ENCODE measurements at regions not wholly inside any gene's neighbourhood (a gene's known extent, or its start where the extent isn't known, plus 50 kb on each side); places are given as distances from the start of the nearest gene placed in this dataset.

GRCh38 chr6:50333696-50334095 lies 284.0 kb upstream of the DEFB112 start:
- ATAC-seq (no peak), DNase-seq (ENCODE audit: low spot score) (no peak)
- no peaks in the 10 kb centered on the region for H3K4me1 Mint-ChIP-seq
- no peaks in the 10 kb centered on the region for H3K36me3 Mint-ChIP-seq
- no peak overlapping the region for H3K4me3 Mint-ChIP-seq
- no peak for TF ChIP-seq USF2 (CRISPR knock-in tag; IDR thresholded peaks at IDR 0.05)
- no peak for TF ChIP-seq GRHL2 (CRISPR knock-in tag; IDR thresholded peaks at IDR 0.05; ENCODE audit: insufficient replicate concordance, severe bottlenecking)
- no peak for TF ChIP-seq ESRRA (CRISPR knock-in tag; IDR thresholded peaks at IDR 0.05; ENCODE audit: borderline replicate concordance)
- TF ChIP-seq TCF7 (CRISPR knock-in tag; IDR thresholded peaks at IDR 0.05; ENCODE audit: low read depth), result no peak
- TF ChIP-seq SOX15 (CRISPR knock-in tag; IDR thresholded peaks at IDR 0.05), result no peak
- TF ChIP-seq ZSCAN18 (CRISPR knock-in tag; IDR thresholded peaks at IDR 0.05), result no peak
- no peak for TF ChIP-seq EMX1 (CRISPR knock-in tag; IDR thresholded peaks at IDR 0.05)
- TF ChIP-seq IRF1 (CRISPR knock-in tag; IDR thresholded peaks at IDR 0.05), result no peak
- ChIA-PET POLR2A (no interaction called here), CTCF (no interaction called here)
- H3K27me3 Mint-ChIP-seq (ENCODE audit: low read depth), result no peaks in the 10 kb centered on the region
- no peaks in the 10 kb centered on the region for H3K9me3 Mint-ChIP-seq
- no peak overlapping the region for H3K27ac Mint-ChIP-seq

GRCh38 chr6:50337532-50338122 lies 287.9 kb upstream of the DEFB112 start:
- H3K27me3 Mint-ChIP-seq (ENCODE audit: low read depth), result no peaks in the 10 kb centered on the region; the same call in 1 of the 2 replicates
- H3K9me3 Mint-ChIP-seq, result no peaks in the 10 kb centered on the region
- H3K27ac Mint-ChIP-seq, result no peak overlapping the region
- CTCF ChIA-PET, result no interaction called here
- no peaks in the 10 kb centered on the region for H3K4me1 Mint-ChIP-seq
- H3K4me3 Mint-ChIP-seq, result no peak overlapping the region
- no peak for DNase-seq (ENCODE audit: low spot score)
- H3K36me3 Mint-ChIP-seq, result no peaks in the 10 kb centered on the region
- ATAC-seq, result no peak
- POLR2A ChIA-PET, result no interaction called here
- TF ChIP-seq ATF3 (CRISPR knock-in tag; conservative IDR thresholded peaks at IDR 0.05), result no peak
- no peak for TF ChIP-seq HMGXB4 (CRISPR knock-in tag; IDR thresholded peaks at IDR 0.05)
- TF ChIP-seq USF1 (CRISPR knock-in tag; IDR thresholded peaks at IDR 0.05), result no peak
- TF ChIP-seq ZNF425 (CRISPR knock-in tag; conservative IDR thresholded peaks at IDR 0.05), result no peak
- no peak for TF ChIP-seq OVOL2 (CRISPR knock-in tag; IDR thresholded peaks at IDR 0.05; ENCODE audit: borderline replicate concordance)
- TF ChIP-seq NFYB (CRISPR knock-in tag; conservative IDR thresholded peaks at IDR 0.05; ENCODE audit: low read depth), result no peak
- no peak for TF ChIP-seq ZNF219 (CRISPR knock-in tag; IDR thresholded peaks at IDR 0.05; ENCODE audit: borderline replicate concordance)
- no peak for TF ChIP-seq PREB (CRISPR knock-in tag; IDR thresholded peaks at IDR 0.05; ENCODE audit: borderline replicate concordance)
- TF ChIP-seq ZNF532 (CRISPR knock-in tag; IDR thresholded peaks at IDR 0.05; ENCODE audit: borderline replicate concordance), result no peak
- no peak for TF ChIP-seq JUN (CRISPR knock-in tag; IDR thresholded peaks at IDR 0.05)
- TF ChIP-seq TP53 (CRISPR knock-in tag; IDR thresholded peaks at IDR 0.05), result no peak
- TF ChIP-seq CDX4 (CRISPR knock-in tag; IDR thresholded peaks at IDR 0.05; ENCODE audit: borderline replicate concordance), result no peak

All from WTC11 (cell line).